HEK293T (cell line): ENCODE measurements at regions not wholly inside any gene's neighbourhood (a gene's known extent, or its start where the extent isn't known, plus 50 kb on each side); places are given as distances from the start of the nearest gene placed in this dataset.

Experiments
- CTCF ChIA-PET: fragments of 350-600 bp; formaldehyde crosslinking; extraction: SDS; loops from one replicate; lab custom pipeline; 2021; ENCODE audit warnings: antibody characterized with exemption, inconsistent platforms; lab: Yijun Ruan, JAX
- POLR2A ChIA-PET: fragments of 350-600 bp; formaldehyde crosslinking; extraction: SDS; loops from one replicate; lab custom pipeline; 2020; ENCODE audit warnings: antibody characterized with exemption, inconsistent platforms; lab: Yijun Ruan, JAX
- DNase-seq: peaks from one replicate; pipeline ENCODE4 v3.0.0; 2012; ENCODE audit warnings: mixed read lengths; ENCODE audit errors: extremely low spot score
- ARNT ChIP-seq: fragments of 450-650 bp; IDR thresholded peaks from 2 replicates; pipeline ENCODE4 v1.6.1; 2017; ENCODE audit warnings: mild to moderate bottlenecking
- BHLHE40 ChIP-seq: fragments of 450-650 bp; IDR thresholded peaks from 2 replicates; pipeline ENCODE4 v1.6.1; 2016; ENCODE audit warnings: mild to moderate bottlenecking, moderate library complexity, borderline replicate concordance
- CTBP1 ChIP-seq: fragments of 450-650 bp; IDR thresholded peaks from 2 replicates; pipeline ENCODE4 v1.6.1; 2016; ENCODE audit warnings: borderline replicate concordance
- ELF4 ChIP-seq: fragments of 450-650 bp; IDR thresholded peaks from 2 replicates; pipeline ENCODE4 v1.6.1; 2017; ENCODE audit warnings: antibody characterized with exemption
- FOXA1 ChIP-seq: fragments of 450-650 bp; IDR thresholded peaks from 2 replicates; pipeline ENCODE4 v1.6.1; 2016; ENCODE audit warnings: mild to moderate bottlenecking
- FOXK2 ChIP-seq: fragments of 450-650 bp; IDR thresholded peaks from 2 replicates; pipeline ENCODE4 v1.6.1; 2016; ENCODE audit warnings: mild to moderate bottlenecking
- FOXM1 ChIP-seq: fragments of 450-650 bp; IDR thresholded peaks from 2 replicates; pipeline ENCODE4 v1.6.1; 2017; ENCODE audit warnings: mild to moderate bottlenecking, borderline replicate concordance
- HDGF ChIP-seq: fragments of 450-650 bp; IDR thresholded peaks from 2 replicates; pipeline ENCODE4 v1.6.1; 2017; ENCODE audit warnings: antibody characterized with exemption, borderline replicate concordance
- L3MBTL2 ChIP-seq: fragments of 450-650 bp; conservative IDR thresholded peaks from 2 replicates; pipeline ENCODE4 v1.6.1; 2016; ENCODE audit warnings: mild to moderate bottlenecking
- LEF1 ChIP-seq: fragments of 450-650 bp; IDR thresholded peaks from 2 replicates; pipeline ENCODE4 v1.6.1; 2017; ENCODE audit warnings: mild to moderate bottlenecking, borderline replicate concordance
- NFRKB ChIP-seq: fragments of 450-650 bp; IDR thresholded peaks from 2 replicates; pipeline ENCODE4 v1.6.1; 2016; ENCODE audit warnings: mild to moderate bottlenecking, moderate library complexity
- PKNOX1 ChIP-seq: fragments of 450-650 bp; IDR thresholded peaks from 2 replicates; pipeline ENCODE4 v1.6.1; 2016
- SP1 ChIP-seq: fragments of 450-650 bp; IDR thresholded peaks from 2 replicates; pipeline ENCODE4 v1.6.1; 2017
- SUZ12 ChIP-seq: fragments of 450-650 bp; IDR thresholded peaks from 2 replicates; pipeline ENCODE4 v1.6.1; 2016; ENCODE audit warnings: mild to moderate bottlenecking
- TARDBP ChIP-seq: fragments of 450-650 bp; IDR thresholded peaks from 2 replicates; pipeline ENCODE4 v1.6.1; 2016
- ZNF384 ChIP-seq: fragments of 450-650 bp; IDR thresholded peaks from 2 replicates; pipeline ENCODE4 v1.6.1; 2016

DNA sequence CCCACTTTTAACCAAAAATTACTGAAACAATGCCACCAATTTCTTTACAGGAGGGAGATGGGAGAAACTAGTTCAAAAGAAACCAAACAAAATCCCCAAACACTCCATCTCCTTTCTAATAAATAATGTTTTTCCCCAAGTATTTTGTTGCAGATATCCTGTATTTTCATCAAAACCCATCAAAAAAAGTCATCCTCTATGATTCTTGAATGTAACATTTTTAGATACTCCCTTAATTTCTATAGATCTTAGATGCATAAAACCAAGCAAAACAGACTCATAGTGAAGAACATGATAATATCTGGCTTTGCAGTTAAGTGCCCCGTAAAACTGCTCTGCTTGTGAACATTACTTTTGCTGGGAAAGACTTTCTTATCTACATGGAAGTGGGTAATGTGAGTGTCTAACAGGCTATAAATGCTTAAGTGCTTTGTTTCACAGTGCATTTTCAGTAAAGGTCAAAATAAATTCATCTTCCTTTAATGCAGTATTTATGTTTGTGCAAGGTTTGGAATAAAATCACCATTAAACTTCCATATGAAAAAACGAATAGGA, 77.3 kb upstream of the TBCA start:
- TF ChIP-seq CTBP1 = peak; percentile 88
- TF ChIP-seq PKNOX1 = peak; percentile 72
- TF ChIP-seq BHLHE40 = no peak
- POLR2A ChIA-PET = interaction anchor here (1.2 to 2.3 kb wide), 2 partner anchors 10 to 15 kb away, joined by 3 to 9 read pairs; no protein-coding TSS in a partner anchor
- peak; percentile 52 for DNase-seq
- CTCF ChIA-PET = interaction anchor here (0.6 kb wide), 2 partner anchors 113 to 153 kb away, joined by 3 to 4 read pairs; no protein-coding TSS in a partner anchor

DNA sequence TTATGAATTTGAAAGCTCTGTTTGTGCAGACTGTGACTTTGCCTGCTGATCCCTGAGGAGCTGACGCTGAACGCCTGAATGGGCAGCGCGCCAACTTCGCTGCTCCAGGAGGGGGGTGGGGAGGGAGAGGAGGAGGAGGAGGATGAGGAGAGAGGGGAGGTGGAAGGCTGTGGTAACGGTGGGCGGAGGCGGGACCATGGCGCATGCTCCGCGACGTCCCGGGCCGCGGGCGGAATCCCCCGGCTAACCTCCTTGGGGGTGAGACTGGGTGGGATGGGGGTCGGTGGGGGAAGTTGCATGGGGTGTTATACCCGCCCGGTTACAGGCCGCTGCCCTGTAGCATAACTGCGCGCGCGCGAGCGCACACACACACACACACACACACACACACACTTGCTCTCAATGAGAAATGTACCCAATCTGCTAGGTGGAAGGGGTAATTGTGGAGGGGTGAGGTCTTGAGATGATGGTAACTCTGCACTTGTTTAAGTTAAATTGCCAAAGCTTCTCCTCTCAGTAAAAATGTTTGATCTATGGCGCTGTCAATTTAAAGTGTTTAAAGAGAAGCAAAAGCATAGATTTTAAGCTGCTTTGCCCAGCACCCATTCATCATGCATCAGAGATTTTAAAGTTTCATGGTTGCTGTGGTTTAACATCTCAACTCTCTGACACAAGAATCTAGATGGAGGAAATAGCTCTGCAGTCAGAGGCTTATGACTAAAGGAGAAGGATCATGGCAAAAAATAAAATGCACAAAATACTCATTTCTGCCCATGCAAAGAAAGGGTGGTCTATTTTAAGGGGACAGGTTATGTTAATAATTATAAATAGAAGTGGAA, 76.6 kb upstream of the TBCA start:
- DNase-seq = peak; percentile 70

GRCh38 chr5:77852068-77852513, 76.0 kb upstream of the TBCA start:
- ChIA-PET POLR2A (interaction anchor here (0.7 to 2.3 kb wide), 3 partner anchors 11 to 79 kb away, joined by 3 to 9 read pairs (median 3); no protein-coding TSS in a partner anchor), CTCF (interaction anchor here (0.6 to 1.0 kb wide), 3 partner anchors 10 to 79 kb away, joined by 3 read pairs; no protein-coding TSS in a partner anchor)
- TF ChIP-seq TARDBP (no peak), PKNOX1 (no peak), ELF4 (no peak), FOXK2 (no peak), FOXA1 (no peak), ZNF384 (no peak), L3MBTL2 (no peak), FOXM1 (no peak), CTBP1 (no peak), HDGF (no peak), LEF1 (no peak), SUZ12 (no peak), SP1 (no peak), BHLHE40 (no peak)

More for the DNA sequence above, 76.6 kb upstream of the TBCA start:
- ChIA-PET POLR2A (interaction anchor here (0.7 to 2.3 kb wide), 3 partner anchors 10 to 79 kb away, joined by 3 to 9 read pairs (median 3); no protein-coding TSS in a partner anchor), CTCF (interaction anchor here (0.6 to 1.0 kb wide), 3 partner anchors 11 to 113 kb away, joined by 3 read pairs; no protein-coding TSS in a partner anchor)
- TF ChIP-seq ELF4 = no peak
- peak; percentile 73; the same call in 1 of the 2 replicates for TF ChIP-seq PKNOX1
- no peak for TF ChIP-seq TARDBP
- no peak for TF ChIP-seq LEF1

DNA sequence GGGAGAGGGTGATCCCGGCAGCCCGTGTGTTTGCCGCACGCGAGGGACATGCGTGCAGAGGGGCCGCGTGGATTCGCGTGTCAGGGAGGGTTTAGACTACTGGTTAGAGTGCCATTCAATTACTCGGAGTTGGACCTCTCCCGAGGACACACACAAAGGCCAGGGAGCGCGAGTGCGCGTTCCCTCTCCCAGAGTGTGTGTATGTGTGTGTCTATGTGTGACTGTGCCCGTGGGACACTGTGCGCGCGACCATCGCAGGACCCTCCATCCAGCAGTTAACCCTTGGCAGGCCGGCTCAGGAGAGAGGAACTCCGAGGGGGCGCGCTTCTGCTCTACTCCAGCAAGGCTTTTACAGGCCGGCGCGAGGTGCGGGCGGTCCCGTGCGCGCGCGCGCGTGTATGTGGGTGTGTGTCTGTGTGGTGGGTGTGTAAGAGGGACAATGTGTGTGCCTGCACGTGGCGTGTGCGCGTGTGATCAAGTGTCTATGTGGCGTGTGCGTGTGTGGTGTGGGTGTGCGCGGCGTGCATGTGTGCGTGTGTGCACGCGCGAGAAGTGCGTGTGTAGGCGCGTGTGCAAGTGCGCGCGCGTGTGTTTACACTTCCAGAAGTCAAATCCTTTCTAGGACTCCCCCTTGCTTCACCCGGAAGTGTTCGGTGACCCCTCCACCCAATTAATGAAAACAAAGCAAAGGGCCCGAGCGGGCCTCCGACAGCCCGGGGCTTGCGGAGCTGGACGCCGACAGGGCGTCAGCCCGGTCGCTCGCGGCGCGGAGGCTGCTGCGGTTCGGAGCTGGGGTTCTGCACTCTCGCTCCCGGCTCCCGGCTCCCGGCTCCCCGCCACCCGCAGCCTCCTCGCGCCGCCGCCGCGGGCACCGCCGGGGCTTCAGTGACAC, 75.3 kb upstream of the TBCA start:
- peak; percentile 44 for DNase-seq
- ChIA-PET POLR2A (interaction anchor here (0.7 to 2.3 kb wide), 2 partner anchors 12 to 78 kb away, joined by 3 to 9 read pairs; no protein-coding TSS in a partner anchor), CTCF (interaction anchor here (1.0 kb wide), 1 partner anchor 17 kb away, joined by 3 read pairs; no protein-coding TSS in a partner anchor)
- TF ChIP-seq L3MBTL2 = no peak
- no peak for TF ChIP-seq SP1
- TF ChIP-seq FOXK2 = no peak

More at GRCh38 chr5:77852068-77852513, 76.0 kb upstream of the TBCA start:
- DNase-seq = no peak

DNA sequence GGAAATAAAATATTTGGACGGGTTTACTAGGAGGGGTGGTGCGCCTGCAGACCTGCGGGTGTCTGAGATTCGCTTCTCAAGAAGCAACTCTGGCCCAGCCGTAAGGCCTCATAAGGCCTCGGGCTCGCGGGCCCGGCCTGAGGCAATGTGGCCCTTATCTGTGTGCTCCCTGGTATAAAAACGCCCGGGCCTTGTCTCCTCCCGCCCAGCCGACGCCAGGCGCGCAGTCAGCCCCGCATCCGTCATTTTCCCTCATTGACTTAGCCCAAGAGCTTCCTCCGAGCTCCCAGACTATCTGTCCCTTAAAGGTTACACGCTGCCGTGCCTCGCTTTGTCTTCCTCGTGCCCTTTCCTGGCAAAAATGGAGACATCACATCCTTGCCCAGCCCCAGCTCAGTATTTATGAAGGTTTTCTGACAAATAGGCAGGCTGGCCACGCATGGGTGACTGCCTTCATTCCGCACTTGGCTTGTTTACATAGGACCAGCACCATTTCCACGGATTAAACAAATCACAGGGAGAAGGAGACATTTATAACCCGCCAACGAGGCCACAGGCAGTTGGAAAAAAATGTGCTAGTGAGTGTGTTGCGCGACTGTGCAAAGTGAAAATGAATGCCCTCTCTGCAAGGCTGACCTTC, 74.5 kb upstream of the TBCA start:
- TF ChIP-seq FOXM1 (no peak), LEF1 (no peak), SP1 (no peak), CTBP1 (no peak), FOXA1 (no peak), BHLHE40 (no peak), ZNF384 (no peak), NFRKB (no peak), ARNT (no peak), ELF4 (no peak)
- no peak for DNase-seq
- ChIA-PET POLR2A (no interaction called here), CTCF (no interaction called here)
